Transverse colon (tissue), 4 donors: ENCODE measurements at regions not wholly inside any gene's neighbourhood (a gene's known extent, or its start where the extent isn't known, plus 50 kb on each side); places are given as distances from the start of the nearest gene placed in this dataset.

Experiments used
- POLR2A ChIP-seq: fragments of 450-650 bp; IDR thresholded peaks from one replicate; pipeline ENCODE4 v1.6.1; 2016; ENCODE audit warnings: antibody characterized with exemption, mild to moderate bottlenecking, moderate library complexity
- POLR2AphosphoS5 ChIP-seq, 3 donors: sonication (generic); formaldehyde crosslinking; IDR thresholded peaks; one replicate each; pipeline ENCODE4 v1.6.1; 2016; ENCODE audit warnings: antibody characterized with exemption in 3 of 3
- TF ChIP-seq, protein P1 (sequence below), 5 experiments: fragments of 200-600 bp in 3 of 5; fragments of 450-650 bp in 2 of 5; sonication (generic) in 3 of 5; IDR thresholded peaks; 1 replicate in 2 of 5; 2 replicates in 3 of 5; pipeline ENCODE4 v1.5.1; 2016 to 2017; ENCODE audit warnings: antibody characterized with exemption in 5 of 5, inconsistent platforms in 3 of 5, mild to moderate bottlenecking in 2 of 5, moderate library complexity in 1 of 5

DNA sequence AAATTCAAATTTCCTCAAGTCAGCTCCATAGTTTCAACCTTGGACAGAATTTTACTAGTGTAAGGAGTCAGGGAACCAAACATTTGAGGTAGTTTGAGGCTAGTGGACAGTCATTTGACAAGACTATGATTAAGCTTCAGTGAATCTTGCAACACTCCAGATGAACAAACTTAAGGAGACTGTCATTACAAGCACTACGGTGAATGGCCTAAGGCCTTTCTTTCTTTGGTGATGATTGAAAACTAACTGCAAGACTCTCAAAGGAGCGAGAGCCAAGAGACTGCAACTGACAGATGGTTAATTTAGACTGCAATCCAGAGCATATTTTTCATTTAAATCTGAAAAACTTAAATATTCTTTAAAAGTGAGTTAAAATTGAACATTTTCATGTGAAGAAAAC, 272.3 kb upstream of the NECTIN3 start:
- no peak for TF ChIP-seq POLR2A
- no peak for TF ChIP-seq POLR2AphosphoS5 (IDR thresholded peaks at IDR 0.05)
- TF ChIP-seq, protein P1, sequence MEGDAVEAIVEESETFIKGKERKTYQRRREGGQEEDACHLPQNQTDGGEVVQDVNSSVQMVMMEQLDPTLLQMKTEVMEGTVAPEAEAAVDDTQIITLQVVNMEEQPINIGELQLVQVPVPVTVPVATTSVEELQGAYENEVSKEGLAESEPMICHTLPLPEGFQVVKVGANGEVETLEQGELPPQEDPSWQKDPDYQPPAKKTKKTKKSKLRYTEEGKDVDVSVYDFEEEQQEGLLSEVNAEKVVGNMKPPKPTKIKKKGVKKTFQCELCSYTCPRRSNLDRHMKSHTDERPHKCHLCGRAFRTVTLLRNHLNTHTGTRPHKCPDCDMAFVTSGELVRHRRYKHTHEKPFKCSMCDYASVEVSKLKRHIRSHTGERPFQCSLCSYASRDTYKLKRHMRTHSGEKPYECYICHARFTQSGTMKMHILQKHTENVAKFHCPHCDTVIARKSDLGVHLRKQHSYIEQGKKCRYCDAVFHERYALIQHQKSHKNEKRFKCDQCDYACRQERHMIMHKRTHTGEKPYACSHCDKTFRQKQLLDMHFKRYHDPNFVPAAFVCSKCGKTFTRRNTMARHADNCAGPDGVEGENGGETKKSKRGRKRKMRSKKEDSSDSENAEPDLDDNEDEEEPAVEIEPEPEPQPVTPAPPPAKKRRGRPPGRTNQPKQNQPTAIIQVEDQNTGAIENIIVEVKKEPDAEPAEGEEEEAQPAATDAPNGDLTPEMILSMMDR (IDR thresholded peaks at IDR 0.05): no peak
